ENCODE measurements at regions not wholly inside any gene's neighbourhood (a gene's known extent, or its start where the extent isn't known, plus 50 kb on each side); places are given as distances from the start of the nearest gene placed in this dataset.
"Not testable (repeated sequence)": the region's sequence is repeated elsewhere in the genome, so short reads cannot be mapped to it uniquely, and the experiment has no call there.

- DNase-seq = no peak
Observed at GRCh38 chr3:88408935-88409334, 259.2 kb downstream of the C3orf38 start.

DNA sequence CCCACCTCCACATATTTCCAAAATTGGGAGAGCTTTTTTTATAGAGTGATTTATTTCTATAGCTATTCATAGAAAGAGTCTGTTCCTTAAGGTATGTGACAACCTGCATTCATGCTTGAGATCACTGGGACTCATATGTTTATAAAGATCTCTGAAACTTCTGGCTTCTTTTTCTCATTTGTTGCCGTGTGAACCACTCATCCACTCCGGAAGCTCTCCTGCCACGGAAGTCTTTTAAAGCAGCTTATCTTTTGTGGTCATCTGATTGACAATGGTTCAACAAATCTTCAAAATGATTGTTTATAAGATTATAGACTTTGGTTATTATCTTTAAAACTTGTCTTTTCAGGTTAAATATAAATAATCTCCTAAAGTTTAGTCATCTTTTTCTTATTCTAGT lies 260.5 kb downstream of the C3orf38 start:
- DNase-seq = no peak

GRCh38 chr3:88412346-88412745 lies 262.6 kb downstream of the C3orf38 start:
- DNase-seq = no peak

GRCh38 chr3:88416436-88416835 lies 266.7 kb downstream of the C3orf38 start:
- no peak for DNase-seq

- no peak for DNase-seq
Observed at GRCh38 chr3:88418219-88418618, 268.5 kb downstream of the C3orf38 start.

- DNase-seq = no peak
Observed at GRCh38 chr3:88433568-88433967, 283.8 kb downstream of the C3orf38 start.

GRCh38 chr3:88434001-88434400 lies 284.2 kb downstream of the C3orf38 start:
- DNase-seq = no peak

- no peak for DNase-seq
Observed at GRCh38 chr3:88440701-88441100, 290.9 kb downstream of the C3orf38 start.

DNA sequence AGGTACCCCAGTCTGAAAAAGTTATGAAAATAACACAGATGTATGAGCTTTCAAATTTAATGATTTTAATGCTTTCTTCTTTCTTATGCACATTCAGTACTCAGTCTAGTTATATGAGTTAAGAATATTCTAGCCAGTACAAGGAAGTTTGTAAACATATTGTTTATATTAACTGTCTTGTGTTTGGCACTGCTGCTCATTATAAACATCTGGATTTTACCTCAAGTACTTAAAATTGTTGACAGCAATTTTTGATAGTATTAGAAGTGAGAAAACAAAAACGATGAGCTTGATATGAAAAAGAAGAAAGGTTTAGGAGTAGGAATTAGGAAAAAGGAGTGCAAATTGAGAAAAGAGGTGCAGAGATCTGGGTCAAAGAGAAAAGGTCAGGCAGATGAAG lies 293.3 kb downstream of the C3orf38 start:
- no peak for DNase-seq

DNA sequence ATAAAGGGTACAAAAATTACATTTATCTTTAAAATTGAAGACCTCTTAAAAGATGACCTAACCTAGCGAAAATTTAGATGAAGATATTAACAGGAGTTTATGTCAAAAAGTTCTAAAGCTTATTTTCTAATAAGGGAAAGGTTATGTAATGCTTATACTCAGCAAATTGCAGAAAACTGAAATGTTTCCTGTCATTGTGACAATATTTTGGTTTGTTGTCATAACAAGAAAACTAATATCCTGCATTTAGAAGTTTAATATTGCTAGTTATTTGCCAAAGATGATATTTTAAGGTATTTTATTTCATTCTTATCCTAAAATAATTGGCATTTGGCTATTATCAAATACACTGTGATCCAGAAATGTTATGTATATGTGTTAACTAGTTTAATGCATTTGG lies 294.5 kb downstream of the C3orf38 start:
- DNase-seq = no peak

DNA sequence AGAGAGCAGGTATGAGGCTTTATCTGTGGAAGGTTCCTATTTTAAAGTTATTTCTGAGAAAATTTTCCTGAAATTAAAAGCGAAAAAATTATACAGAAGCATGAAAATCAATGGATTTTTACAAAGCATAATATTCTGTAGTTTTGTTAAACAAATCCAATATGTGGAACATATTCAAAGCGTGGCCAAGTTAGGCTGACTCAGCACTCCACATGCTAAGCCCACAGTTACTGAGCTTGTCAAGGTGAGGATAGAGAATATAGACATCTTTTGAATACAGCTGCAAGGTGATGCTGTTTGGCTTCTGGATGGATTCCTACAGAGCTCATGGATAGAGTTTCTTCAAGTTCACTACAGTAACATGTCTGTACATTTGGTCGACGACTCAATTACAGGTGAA lies 302.5 kb downstream of the C3orf38 start:
- DNase-seq = no peak

GRCh38 chr3:88460369-88460768 lies 310.6 kb downstream of the C3orf38 start:
- DNase-seq = no peak

DNA sequence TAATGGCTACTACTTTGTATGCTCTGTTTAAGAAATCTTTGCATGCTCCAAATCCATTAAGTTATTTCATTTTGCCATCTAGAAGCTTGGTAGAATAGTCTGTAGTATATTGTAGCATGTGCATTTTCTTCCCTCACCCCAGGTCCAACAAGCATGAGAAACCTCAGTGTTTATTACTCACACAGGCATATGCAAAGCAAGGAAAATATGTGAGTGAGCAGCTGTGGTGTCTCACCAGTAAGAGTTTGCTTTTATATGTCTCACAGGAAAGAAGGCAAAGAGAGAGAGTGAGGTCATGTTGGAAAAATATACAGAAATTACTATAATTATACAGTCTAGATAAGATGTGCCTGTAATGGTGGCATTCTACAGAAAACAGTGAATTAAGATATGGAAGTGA lies 312.5 kb downstream of the C3orf38 start:
- no peak for DNase-seq

DNA sequence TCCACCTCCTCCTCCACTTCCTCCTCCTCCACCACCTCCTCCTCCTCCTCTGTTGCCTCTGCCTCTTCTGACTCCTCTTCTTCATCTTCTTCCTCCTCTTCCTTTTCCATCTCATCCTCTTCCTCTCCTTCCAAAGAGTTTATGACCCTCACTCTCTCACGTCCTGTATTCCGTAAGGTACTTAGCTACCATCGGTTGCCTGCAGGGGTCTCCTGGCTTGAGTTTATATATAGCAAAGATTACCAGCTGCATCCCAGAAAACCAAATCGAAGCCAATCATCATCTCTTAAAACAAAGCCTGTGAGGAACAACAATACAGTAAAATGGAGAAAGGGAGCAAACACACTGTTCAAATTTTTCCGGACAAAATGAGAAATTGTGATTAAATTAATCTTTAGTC lies 317.4 kb downstream of the C3orf38 start:
- no peak for DNase-seq

DNA sequence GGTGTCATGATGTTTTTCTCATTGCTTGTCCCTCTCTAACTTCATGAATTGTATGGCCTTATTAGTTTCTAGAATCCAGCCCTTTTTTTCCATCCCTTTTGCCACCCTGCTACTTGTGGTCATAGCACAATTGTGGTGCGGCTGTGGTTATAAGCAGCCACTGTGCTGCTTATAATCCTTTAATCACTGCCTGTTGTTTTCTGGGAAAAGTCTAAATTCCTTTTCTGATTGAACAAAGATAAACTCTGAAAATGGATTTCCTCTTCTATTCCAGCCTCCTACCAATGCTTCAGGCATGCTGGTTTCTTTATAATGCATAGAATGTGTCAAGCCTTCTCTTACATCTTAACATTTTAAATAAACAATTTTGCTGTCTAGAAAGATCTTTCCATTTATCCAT lies 319.5 kb downstream of the C3orf38 start:
- DNase-seq = no peak

GRCh38 chr3:88478460-88478859 lies 328.7 kb downstream of the C3orf38 start:
- peak; percentile 8 to 10 for DNase-seq

DNA sequence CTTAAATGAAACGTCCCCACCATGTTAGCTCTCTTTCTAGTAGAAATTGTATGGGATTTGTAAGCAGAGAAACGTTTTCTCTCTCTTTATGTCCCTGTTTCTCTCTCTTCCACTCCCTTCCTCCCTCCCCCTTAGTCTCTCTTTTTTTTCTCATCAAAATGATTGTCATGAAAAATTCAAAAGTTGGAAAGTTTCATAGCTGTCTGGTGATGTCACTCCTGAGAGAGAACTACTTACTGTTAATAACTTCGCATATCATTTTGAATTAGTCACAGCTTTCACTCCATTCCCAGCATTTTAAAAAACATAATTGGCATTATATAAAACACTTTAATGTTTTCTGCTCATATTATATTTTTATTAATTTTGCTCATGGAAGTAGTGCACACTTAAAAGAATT lies 331.1 kb downstream of the C3orf38 start:
- no peak for DNase-seq

GRCh38 chr3:88485001-88485400 lies 335.2 kb downstream of the C3orf38 start:
- DNase-seq = no peak

DNA sequence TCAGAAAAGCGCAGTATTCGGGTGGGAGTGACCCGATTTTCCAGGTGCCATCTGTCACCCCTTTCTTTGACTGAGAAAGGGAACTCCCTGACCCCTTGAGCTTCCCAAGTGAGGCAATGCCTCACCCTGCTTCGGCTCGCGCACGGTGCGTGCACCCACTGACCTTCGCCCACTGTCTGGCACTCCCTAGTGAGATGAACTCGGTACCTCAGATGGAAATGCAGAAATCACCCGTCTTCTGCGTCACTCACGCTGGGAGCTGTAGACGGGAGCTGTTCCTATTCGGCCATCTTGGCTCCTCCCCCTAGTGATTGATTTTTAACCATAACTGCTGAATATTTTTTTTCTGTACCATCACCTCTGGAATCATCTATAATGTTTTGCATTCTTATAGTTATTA lies 359.1 kb downstream of the C3orf38 start:
- not testable (repeated sequence) for DNase-seq

DNA sequence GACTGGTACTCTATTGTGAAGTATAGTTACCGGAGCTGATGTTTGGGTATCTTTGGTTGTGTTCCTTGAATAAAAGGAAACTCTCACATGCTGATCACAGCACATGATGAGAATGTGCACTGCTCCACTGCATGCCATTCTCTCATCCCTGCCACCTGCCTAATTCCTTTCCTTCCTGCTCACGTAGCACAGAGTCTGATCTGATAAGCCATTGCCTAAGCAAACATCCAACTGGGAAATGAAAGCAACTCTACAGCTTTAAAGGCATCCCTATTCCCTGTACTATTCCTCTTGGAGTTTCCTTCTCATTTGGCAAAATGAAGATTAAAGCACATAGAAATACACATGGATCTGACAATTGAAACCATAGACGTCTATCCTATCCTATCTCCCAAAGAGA lies 359.8 kb downstream of the C3orf38 start:
- no peak for DNase-seq

GRCh38 chr3:88528494-88528893 lies 378.7 kb downstream of the C3orf38 start:
- no peak for DNase-seq

GRCh38 chr3:88534534-88534933 lies 384.8 kb downstream of the C3orf38 start:
- DNase-seq = no peak

DNA sequence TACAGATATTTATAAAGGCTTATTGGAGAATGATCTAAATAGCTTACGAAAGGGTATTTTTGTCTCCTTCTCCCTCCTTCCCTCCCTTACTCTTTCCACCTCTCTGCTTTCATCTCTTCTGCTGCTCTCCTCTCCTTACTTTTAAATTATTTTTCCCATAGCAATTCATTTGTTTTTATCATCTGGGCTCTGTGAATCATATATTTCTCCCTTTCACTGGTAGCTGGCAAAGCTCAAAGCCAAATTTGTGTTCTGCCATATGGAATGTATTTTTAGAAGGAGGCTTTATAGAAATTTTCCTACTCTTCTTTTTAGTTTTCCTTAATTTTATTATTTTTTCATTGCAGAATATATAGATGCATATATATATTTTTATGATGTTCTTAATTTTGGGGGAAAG lies 385.8 kb downstream of the C3orf38 start:
- no peak for DNase-seq

DNA sequence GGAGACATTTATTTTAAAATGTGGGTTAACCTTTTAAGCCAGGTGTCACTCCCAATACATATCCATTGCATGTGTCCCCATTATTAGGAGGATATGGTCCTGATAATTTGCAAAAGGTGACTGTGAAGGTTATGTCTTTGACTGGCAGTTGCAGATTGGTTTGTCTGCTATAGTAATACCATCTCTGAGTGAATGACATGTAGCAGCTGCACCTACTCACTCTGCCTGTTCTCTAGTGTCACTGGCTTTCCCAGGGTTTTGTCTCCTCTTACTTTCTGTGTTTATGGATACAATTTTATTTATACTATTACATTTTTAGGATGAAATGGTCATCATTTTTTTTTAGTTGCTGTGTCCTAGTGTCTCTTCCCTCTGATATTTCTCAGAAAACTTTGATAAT lies 393.2 kb downstream of the C3orf38 start:
- no peak for DNase-seq

GRCh38 chr3:88572450-88572849 lies 422.7 kb downstream of the C3orf38 start:
- no peak for DNase-seq

Data from right lung (tissue), 2 donors.